ENCODE measurements at regions not wholly inside any gene's neighbourhood (a gene's known extent, or its start where the extent isn't known, plus 50 kb on each side); places are given as distances from the start of the nearest gene placed in this dataset.

DNA sequence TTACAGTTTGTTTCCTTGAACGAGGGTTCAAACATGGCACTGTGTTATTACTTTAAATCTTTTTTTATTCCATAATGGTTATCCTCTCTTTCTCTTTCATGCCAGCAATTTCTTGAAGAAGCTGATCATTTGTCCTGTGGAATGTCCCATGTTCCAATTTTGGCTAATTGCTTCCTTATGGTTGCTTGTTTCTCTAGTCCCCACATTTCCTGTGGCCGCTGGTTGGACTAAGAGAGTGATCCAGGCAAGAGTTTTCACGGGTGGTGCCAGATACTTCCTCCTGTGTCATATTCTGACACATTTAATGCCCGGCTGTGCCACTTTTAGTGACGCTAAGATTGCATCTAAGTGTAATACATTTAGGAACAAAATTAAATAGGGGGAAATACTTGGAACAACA lies 83.8 kb upstream of the FAM169A start:
- Histone ChIP-seq H3K4me3 (ENCODE audit: low read depth, low read length) (no peak overlapping the region), H3K27me3 (replicated peaks) (no peaks in the 10 kb centered on the region), H3K36me3 (replicated peaks) (no peaks in the 10 kb centered on the region), H3K27ac (no peak overlapping the region)
- TF ChIP-seq CTCF (IDR thresholded peaks at IDR 0.05; ENCODE audit: low read depth, low read length, missing control alignments) = no peak
- in situ Hi-C loops (cut with HindIII; ENCODE audit: low pct_ligation_motif_present, low sequenced_read_pairs) = no loop called here
- no peak for DNase-seq

DNA sequence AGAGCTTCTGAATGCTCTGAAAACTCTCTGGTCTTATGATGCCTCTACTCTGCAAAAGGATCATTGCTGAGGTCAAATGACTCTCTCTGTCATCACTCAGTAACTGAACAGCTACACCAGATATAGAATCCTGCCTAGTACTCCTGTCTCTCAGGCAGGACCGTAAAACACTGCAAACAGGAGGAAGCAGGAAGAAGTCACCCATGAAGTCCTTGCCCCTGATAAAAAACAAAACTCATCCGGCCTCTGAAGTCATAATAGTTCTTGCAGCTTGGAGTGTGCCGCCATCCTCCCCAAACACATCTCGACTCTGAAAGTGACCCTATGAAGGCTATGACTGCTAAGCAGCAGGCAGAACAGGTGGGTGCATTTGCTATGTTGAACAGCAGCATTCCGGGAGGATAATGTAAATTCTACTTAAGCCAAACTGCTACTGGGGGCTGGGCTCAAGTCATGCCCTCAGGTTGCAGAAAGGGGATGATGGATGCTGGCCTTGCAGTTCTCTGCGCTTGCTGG lies 81.9 kb upstream of the FAM169A start:
- TF ChIP-seq CTCF (IDR thresholded peaks at IDR 0.05; ENCODE audit: low read depth, low read length, missing control alignments) = no peak
- Histone ChIP-seq H3K4me3 (ENCODE audit: low read depth, low read length) (no peak overlapping the region), H3K36me3 (replicated peaks) (no peaks in the 10 kb centered on the region), H3K27me3 (replicated peaks) (no peaks in the 10 kb centered on the region), H3K27ac (no peak overlapping the region)
- in situ Hi-C loops (cut with HindIII; ENCODE audit: low pct_ligation_motif_present, low sequenced_read_pairs) = no loop called here
- peak; percentile 43 for DNase-seq

- in situ Hi-C loops (cut with HindIII; ENCODE audit: low pct_ligation_motif_present, low sequenced_read_pairs) = no loop called here
- no peak for TF ChIP-seq CTCF (IDR thresholded peaks at IDR 0.05; ENCODE audit: low read depth, low read length, missing control alignments)
- H3K27ac ChIP-seq = no peak overlapping the region
- no peaks in the 10 kb centered on the region for H3K27me3 ChIP-seq (replicated peaks)
- no peaks in the 10 kb centered on the region for H3K36me3 ChIP-seq (replicated peaks)
- H3K4me3 ChIP-seq (ENCODE audit: low read depth, low read length) = no peak overlapping the region
- DNase-seq = no peak
Measured at GRCh38 chr5:74946471-74946870, 80.3 kb upstream of the FAM169A start.

GRCh38 chr5:74945561-74946165 lies 79.5 kb upstream of the FAM169A start:
- H3K36me3 ChIP-seq (replicated peaks) = no peaks in the 10 kb centered on the region
- no peak for DNase-seq
- no peak overlapping the region for H3K4me3 ChIP-seq (ENCODE audit: low read depth, low read length)
- in situ Hi-C loops (cut with HindIII; ENCODE audit: low pct_ligation_motif_present, low sequenced_read_pairs) = no loop called here
- H3K27ac ChIP-seq = no peak overlapping the region
- no peaks in the 10 kb centered on the region for H3K27me3 ChIP-seq (replicated peaks)
- TF ChIP-seq CTCF (IDR thresholded peaks at IDR 0.05; ENCODE audit: low read depth, low read length, missing control alignments) = no peak

DNA sequence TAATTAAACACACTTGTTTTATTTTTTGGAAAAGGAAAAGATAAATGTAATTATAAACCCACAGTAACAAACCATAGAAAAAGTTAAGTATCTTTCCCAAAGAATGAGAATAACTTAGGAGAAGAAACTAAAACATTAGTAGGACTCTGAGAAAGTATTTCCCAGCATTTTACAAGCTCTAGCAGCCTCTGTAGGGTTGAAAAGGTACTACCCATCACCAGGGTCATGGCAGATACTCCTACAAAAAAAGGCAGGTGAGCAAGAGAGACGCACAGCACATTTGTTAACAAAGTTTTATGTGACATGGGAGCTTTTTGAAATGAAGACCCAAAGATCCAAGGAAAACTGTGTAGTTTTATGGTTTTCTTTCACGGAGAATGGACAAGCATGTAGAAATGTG lies 77.7 kb upstream of the FAM169A start:
- in situ Hi-C loops (cut with HindIII; ENCODE audit: low pct_ligation_motif_present, low sequenced_read_pairs) = no loop called here
- peak; percentile 39 for TF ChIP-seq CTCF (IDR thresholded peaks at IDR 0.05; ENCODE audit: low read depth, low read length, missing control alignments)
- H3K4me3 ChIP-seq (ENCODE audit: low read depth, low read length) = no peak overlapping the region
- no peak overlapping the region for H3K27ac ChIP-seq
- H3K36me3 ChIP-seq (replicated peaks) = no peaks in the 10 kb centered on the region
- no peaks in the 10 kb centered on the region for H3K27me3 ChIP-seq (replicated peaks)
- DNase-seq = no peak
